ENCODE measurements at regions not wholly inside any gene's neighbourhood (a gene's known extent, or its start where the extent isn't known, plus 50 kb on each side); places are given as distances from the start of the nearest gene placed in this dataset.

- Mint-ChIP-seq H3K36me3 (ENCODE audit: insufficient read depth in 1 of 3, low read depth in 3 of 3) (peaks cover 0 to 2% (median 0%) of the 10 kb centered on the region in 3 experiments; a peak in 2 of 7 replicates), H3K4me3 (no peak overlapping the region), H3K27ac (no peak overlapping the region), H3K4me1 (peaks cover 6% of the 10 kb centered on the region in 2 experiments), H3K27me3 (ENCODE audit: low read depth) (no peaks in the 10 kb centered on the region), H3K9me3 (peaks cover 14% of the 10 kb centered on the region in 2 experiments; a peak in 4 of 5 replicates)
- no peak overlapping the region for H2BK20ac ChIP-seq (ENCODE audit: low read depth, low read length, poor library complexity, severe bottlenecking)
- H3K23me2 ChIP-seq (ENCODE audit: insufficient read length, low read depth, low read length, poor library complexity, severe bottlenecking): no peaks in the 10 kb centered on the region
- no peak overlapping the region for H4K5ac ChIP-seq (ENCODE audit: insufficient read length, low read depth, low read length)
- H2BK5ac ChIP-seq (ENCODE audit: insufficient read length, low read length): no peak overlapping the region
- H3K4me1 ChIP-seq (ENCODE audit: insufficient read depth, low read length): no peaks in the 10 kb centered on the region; the same call in 1 of the 2 replicates
- no peak overlapping the region for H3K9ac ChIP-seq (ENCODE audit: extremely low read depth, insufficient read length, low read length)
- no peak overlapping the region for H2BK120ac ChIP-seq (ENCODE audit: low read depth, low read length, poor library complexity, severe bottlenecking)
- no peak overlapping the region for H3T11ph ChIP-seq (ENCODE audit: low read length)
- no peak overlapping the region for H4K91ac ChIP-seq (ENCODE audit: insufficient read length, low read depth, low read length)
- no peak overlapping the region for H3K56ac ChIP-seq (ENCODE audit: insufficient read length, low read depth, low read length)
- no peaks in the 10 kb centered on the region for H3K79me1 ChIP-seq (ENCODE audit: insufficient read depth, low read depth, low read length, poor library complexity, severe bottlenecking)
- no peaks in the 10 kb centered on the region for H4K20me1 ChIP-seq (ENCODE audit: control insufficient read depth, insufficient read depth, insufficient read length)
- H2BK15ac ChIP-seq (ENCODE audit: low read depth, low read length): no peak overlapping the region
- no peaks in the 10 kb centered on the region for H3K27me3 ChIP-seq (ENCODE audit: insufficient read depth, low read length)
- H3K14ac ChIP-seq (ENCODE audit: insufficient read depth, low read length): no peak overlapping the region
- H3K79me2 ChIP-seq (ENCODE audit: insufficient read depth, low read length): no peaks in the 10 kb centered on the region
- H3K23ac ChIP-seq (ENCODE audit: insufficient read length, low read depth, low read length): no peak overlapping the region
- H3K27ac ChIP-seq (ENCODE audit: insufficient read length, low read depth, low read length): no peak overlapping the region
- no peak overlapping the region for H3K4ac ChIP-seq (ENCODE audit: low read depth, low read length)
- H4K8ac ChIP-seq (replicated peaks; ENCODE audit: insufficient read length, low read depth, low read length): no peak overlapping the region
- no peak for TF ChIP-seq CTCF (conservative IDR thresholded peaks at IDR 0.05)
- no peak overlapping the region for H2AK5ac ChIP-seq (ENCODE audit: insufficient read length, low read length)
- no peak for DNase-seq
- H3K4me2 ChIP-seq (ENCODE audit: insufficient read depth, insufficient read length, low read length): no peak overlapping the region
- H3K18ac ChIP-seq (ENCODE audit: insufficient read length, low read depth, low read length): no peak overlapping the region
- no peak overlapping the region for H2AFZ ChIP-seq (ENCODE audit: low read length)
- no peak overlapping the region for H2BK12ac ChIP-seq (ENCODE audit: insufficient read length, low read depth, low read length)
- no peaks in the 10 kb centered on the region for H3K9me3 ChIP-seq (ENCODE audit: control insufficient read depth, low read depth, low read length)
Measured at GRCh38 chr7:97461596-97461995, 270.3 kb upstream of the TAC1 start.
